ENCODE measurements at regions not wholly inside any gene's neighbourhood (a gene's known extent, or its start where the extent isn't known, plus 50 kb on each side); places are given as distances from the start of the nearest gene placed in this dataset.

DNA sequence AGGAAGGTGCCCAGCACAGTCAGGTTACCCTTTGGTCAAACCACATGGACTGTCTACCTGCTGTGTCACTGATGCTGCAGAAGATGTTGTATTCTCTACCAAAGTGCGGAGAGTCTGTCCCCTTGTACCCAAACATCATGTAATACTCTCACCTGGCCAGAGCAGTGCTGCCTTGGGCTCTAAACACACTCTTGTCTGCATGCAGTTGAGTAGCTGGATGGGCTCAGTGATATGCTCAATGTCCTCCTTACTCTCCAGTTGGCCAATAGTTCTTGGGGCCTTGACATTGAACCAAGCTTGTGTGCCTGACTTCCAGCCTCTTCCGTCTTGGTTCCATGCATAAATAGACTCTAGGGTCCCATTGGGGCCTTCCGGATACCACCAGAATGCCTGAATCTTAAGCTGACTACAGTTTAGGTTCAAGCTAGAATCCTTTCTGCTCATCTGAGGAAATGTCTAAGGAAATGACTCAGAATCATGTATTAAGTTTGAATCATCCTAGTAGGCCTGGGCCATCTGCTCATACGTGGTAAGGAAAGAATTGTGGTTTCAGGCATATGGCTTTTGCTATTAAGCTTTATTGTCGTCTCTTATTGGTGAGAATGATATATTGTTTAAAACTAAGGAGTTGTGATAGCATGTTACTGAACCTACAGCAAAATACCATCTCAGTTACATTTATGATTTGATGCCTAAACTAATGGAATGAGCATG, 118.0 kb downstream of the OTUD1 start:
- Histone ChIP-seq H4K20me1 (replicated peaks; ENCODE audit: control insufficient read depth, extremely low read depth, insufficient read depth, low read length) (no peaks in the 10 kb centered on the region), H3K36me3 (ENCODE audit: control insufficient read depth in 2 of 2, extremely low read depth in 1 of 2, insufficient read depth in 2 of 2, low read length in 2 of 2) (no peaks in the 10 kb centered on the region), H3K4me1 (ENCODE audit: control insufficient read depth, extremely low read depth, insufficient read depth, low read length) (no peaks in the 10 kb centered on the region), H2AFZ (ENCODE audit: low read depth, low read length) (no peak overlapping the region), H3K9me1 (replicated peaks; ENCODE audit: control insufficient read depth, extremely low read depth, insufficient read depth, low read length) (no peaks in the 10 kb centered on the region), H3K27me3 (ENCODE audit: control insufficient read depth in 2 of 2, insufficient read depth in 2 of 2, low read length in 2 of 2) (no peaks in the 10 kb centered on the region), H3K4me2 (ENCODE audit: insufficient read depth, low read length) (no peak overlapping the region), H3K9me3 (replicated peaks; ENCODE audit: control insufficient read depth, insufficient read depth, low read length) (no peaks in the 10 kb centered on the region), H3K4me3 (replicated peaks in 1 of 3; ENCODE audit: insufficient read depth in 1 of 3, low read depth in 1 of 3, low read length in 3 of 3) (no peak overlapping the region), H3K79me2 (ENCODE audit: control insufficient read depth, insufficient read depth, low read length) (no peaks in the 10 kb centered on the region), H3K27ac (ENCODE audit: insufficient read depth, low read depth, low read length) (no peak overlapping the region), H3K9ac (replicated peaks; ENCODE audit: extremely low read depth, insufficient read depth, low read length) (no peak overlapping the region)
- TF ChIP-seq EZH2 (IDR thresholded peaks at IDR 0.05; ENCODE audit: borderline replicate concordance, low read depth, low read length, severe bottlenecking) (no peak), POLR2AphosphoS5 (IDR thresholded peaks at IDR 0.05; ENCODE audit: insufficient read depth, low read depth, low read length) (no peak), FOS (IDR thresholded peaks at IDR 0.05; ENCODE audit: borderline replicate concordance, insufficient read depth, low read length) (no peak), GATA2 (IDR thresholded peaks at IDR 0.05; ENCODE audit: insufficient read depth, insufficient read length, low read depth, low read length) (no peak), MYC (IDR thresholded peaks at IDR 0.05; ENCODE audit: low read depth, low read length) (no peak), POLR2A (IDR thresholded peaks at IDR 0.05; ENCODE audit: low read depth, low read length) (no peak), JUN (IDR thresholded peaks at IDR 0.05; ENCODE audit: borderline replicate concordance, insufficient read depth, insufficient read length, low read depth) (no peak)
- TF ChIP-seq, protein P1, sequence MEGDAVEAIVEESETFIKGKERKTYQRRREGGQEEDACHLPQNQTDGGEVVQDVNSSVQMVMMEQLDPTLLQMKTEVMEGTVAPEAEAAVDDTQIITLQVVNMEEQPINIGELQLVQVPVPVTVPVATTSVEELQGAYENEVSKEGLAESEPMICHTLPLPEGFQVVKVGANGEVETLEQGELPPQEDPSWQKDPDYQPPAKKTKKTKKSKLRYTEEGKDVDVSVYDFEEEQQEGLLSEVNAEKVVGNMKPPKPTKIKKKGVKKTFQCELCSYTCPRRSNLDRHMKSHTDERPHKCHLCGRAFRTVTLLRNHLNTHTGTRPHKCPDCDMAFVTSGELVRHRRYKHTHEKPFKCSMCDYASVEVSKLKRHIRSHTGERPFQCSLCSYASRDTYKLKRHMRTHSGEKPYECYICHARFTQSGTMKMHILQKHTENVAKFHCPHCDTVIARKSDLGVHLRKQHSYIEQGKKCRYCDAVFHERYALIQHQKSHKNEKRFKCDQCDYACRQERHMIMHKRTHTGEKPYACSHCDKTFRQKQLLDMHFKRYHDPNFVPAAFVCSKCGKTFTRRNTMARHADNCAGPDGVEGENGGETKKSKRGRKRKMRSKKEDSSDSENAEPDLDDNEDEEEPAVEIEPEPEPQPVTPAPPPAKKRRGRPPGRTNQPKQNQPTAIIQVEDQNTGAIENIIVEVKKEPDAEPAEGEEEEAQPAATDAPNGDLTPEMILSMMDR (IDR thresholded peaks at IDR 0.05; ENCODE audit: extremely low read depth in 1 of 2, insufficient read depth in 1 of 2, low read depth in 1 of 2, low read length in 2 of 2): no peak
- TF ChIP-seq, protein P2, sequence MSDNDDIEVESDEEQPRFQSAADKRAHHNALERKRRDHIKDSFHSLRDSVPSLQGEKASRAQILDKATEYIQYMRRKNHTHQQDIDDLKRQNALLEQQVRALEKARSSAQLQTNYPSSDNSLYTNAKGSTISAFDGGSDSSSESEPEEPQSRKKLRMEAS (IDR thresholded peaks at IDR 0.05; ENCODE audit: insufficient read depth, insufficient read length): no peak
- ChIA-PET POLR2A (no interaction called here), CTCF (no interaction called here)
- dilution Hi-C loops (cut with MboI; ENCODE audit: extremely low pct_ligation_motif_present, low sequenced_read_pairs): no loop called here
- intact Hi-C loops (cut with micrococcal nuclease): no loop called here
- FAIRE-seq (no peak), DNase-seq (ENCODE audit: low read depth, low spot score) (no peak)
- BruUV-seq (replicated peaks): no TSS peak
